PC-3 (cell line): ENCODE measurements at regions not wholly inside any gene's neighbourhood (a gene's known extent, or its start where the extent isn't known, plus 50 kb on each side); places are given as distances from the start of the nearest gene placed in this dataset.
A peak's percentile ranks its signal among the peaks of the same experiment; 100 is the strongest.
"Not testable (repeated sequence)": the region's sequence is repeated elsewhere in the genome, so short reads cannot be mapped to it uniquely, and the experiment has no call there.

Experiments used
- ATAC-seq: fragments of 200-7000 bp; cut with Tn5 transposase; 2 replicates; pipeline ENCODE4 v1.9.1; 2020; ENCODE audit warnings: mild to moderate bottlenecking, moderate library complexity
- BruUV-seq: library from RNA; stranded (reverse); fragments of 400-500 nt; replicated peaks from 2 replicates; lab custom pipeline; 2021; lab: Mats Ljungman, UMichigan
- CTCF ChIA-PET: fragments of 300-600 bp; sonication (Branson Sonifier 250); formaldehyde crosslinking; loops from one replicate; lab custom pipeline; 2022; ENCODE audit warnings: antibody characterized with exemption; lab: Charles Lee
- POLR2A ChIA-PET: fragments of 300-600 bp; sonication (Branson Sonifier 250); formaldehyde crosslinking; loops from one replicate; lab custom pipeline; 2022; ENCODE audit warnings: antibody characterized with exemption; ENCODE audit not compliant: unreplicated experiment; lab: Charles Lee
- DNase-seq: peaks from one replicate; pipeline ENCODE4 v3.0.0-alpha.2; 2015
- H2AFZ ChIP-seq: fragments of 300-600 bp; sonication (generic); 2 replicates; pipeline ENCODE4 v1.6.0; 2016; ENCODE audit warnings: antibody characterized with exemption, low read length
- H3F3A ChIP-seq: fragments of 300-600 bp; sonication (generic); one replicate; pipeline ENCODE4 v1.6.0; 2017; ENCODE audit warnings: antibody characterized with exemption, low read length, control low read depth, mild to moderate bottlenecking; ENCODE audit not compliant: unreplicated experiment
- H3K27ac ChIP-seq: fragments of 300-600 bp; sonication (generic); 2 replicates; pipeline ENCODE4 v1.5.1; 2016; ENCODE audit warnings: mild to moderate bottlenecking, low read length
- H3K27me3 ChIP-seq: fragments of 300-600 bp; sonication (generic); 2 replicates; pipeline ENCODE4 v1.6.1; 2016; ENCODE audit warnings: low read length, mixed read lengths
- H3K36me3 ChIP-seq: fragments of 300-600 bp; sonication (generic); 2 replicates; pipeline ENCODE4 v1.6.1; 2016; ENCODE audit warnings: low read depth, mixed run types, low read length, mixed read lengths
- H3K4me1 ChIP-seq: fragments of 300-600 bp; sonication (generic); 2 replicates; pipeline ENCODE4 v1.5.1; 2016; ENCODE audit warnings: low read length; ENCODE audit not compliant: insufficient read depth
- H3K4me2 ChIP-seq: fragments of 300-600 bp; sonication (generic); 2 replicates; pipeline ENCODE4 v1.6.0; 2016; ENCODE audit warnings: low read length
- H3K4me3 ChIP-seq: fragments of 300-600 bp; sonication (generic); 2 replicates; pipeline ENCODE4 v1.5.1; 2016; ENCODE audit warnings: mild to moderate bottlenecking, low read length, mixed read lengths
- H3K79me2 ChIP-seq: fragments of 300-600 bp; sonication (generic); 2 replicates; pipeline ENCODE4 v1.6.1; 2017; ENCODE audit warnings: low read length, mixed read lengths
- H3K9ac ChIP-seq: fragments of 300-600 bp; sonication (generic); 2 replicates; pipeline ENCODE4 v1.6.0; 2016; ENCODE audit warnings: mild to moderate bottlenecking, low read length
- H3K9me2 ChIP-seq: fragments of 300-600 bp; sonication (generic); replicated peaks from 2 replicates; pipeline ENCODE4 v1.6.1; 2016; ENCODE audit warnings: mixed run types, low read length, mixed read lengths
- H3K9me3 ChIP-seq: fragments of 300-600 bp; sonication (generic); 2 replicates; pipeline ENCODE4 v1.6.1; 2016; ENCODE audit warnings: low read length, mixed read lengths
- H4K20me1 ChIP-seq: fragments of 300-600 bp; sonication (generic); 2 replicates; pipeline ENCODE4 v1.6.1; 2016; ENCODE audit warnings: low read length, mixed read lengths
- CTCF ChIP-seq: fragments of 300-600 bp; sonication (generic); conservative IDR thresholded peaks from 2 replicates; pipeline ENCODE4 v1.5.1; 2017; ENCODE audit warnings: antibody characterized with exemption, low read depth, mild to moderate bottlenecking, low read length
- EZH2 ChIP-seq: fragments of 300-600 bp; sonication (generic); IDR thresholded peaks from one replicate; pipeline ENCODE4 v1.6.1; 2017; ENCODE audit warnings: antibody characterized with exemption, mild to moderate bottlenecking, low read length; ENCODE audit not compliant: unreplicated experiment
- EZH2phosphoT487 ChIP-seq: fragments of 300-600 bp; sonication (generic); IDR thresholded peaks from 2 replicates; pipeline ENCODE4 v1.6.1; 2018; ENCODE audit warnings: mild to moderate bottlenecking, antibody characterized with exemption, low read length, borderline replicate concordance
- intact Hi-C: fragments of 100-400 bp; cut with micrococcal nuclease; formaldehyde crosslinking; loops from 2 replicates; pipeline ENCODE4 v1.9.0; 2023

DNA sequence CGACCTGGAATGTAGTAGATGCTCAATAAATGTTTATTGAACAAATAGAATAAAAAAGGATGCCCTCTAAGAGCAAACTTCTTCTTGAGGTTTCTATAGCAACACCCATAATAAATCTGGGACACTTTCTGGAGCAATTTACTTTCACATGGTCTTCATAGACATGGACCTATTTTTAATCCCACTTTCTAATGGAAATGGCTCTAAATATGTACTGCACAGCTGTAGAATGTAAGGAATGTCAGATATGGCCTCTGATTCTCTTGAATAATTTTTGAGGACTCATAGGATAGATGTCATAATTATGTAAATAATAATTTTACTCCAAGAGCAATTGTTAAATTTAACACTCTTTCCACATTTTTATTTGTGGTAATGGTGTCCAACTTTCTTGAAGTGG is 133.5 kb upstream of the DAAM1 start:
- ATAC-seq, result no peak

GRCh38 chr14:59055439-59056045 is 132.9 kb upstream of the DAAM1 start:
- no peaks in the 10 kb centered on the region for H3K9me3 ChIP-seq
- H3K9ac ChIP-seq, result no peak overlapping the region
- no peak overlapping the region for H3K4me2 ChIP-seq
- no peaks in the 10 kb centered on the region for H3K36me3 ChIP-seq
- no peak overlapping the region for H3K27ac ChIP-seq
- no peaks in the 10 kb centered on the region for H3F3A ChIP-seq
- peak; percentile 99 for ATAC-seq
- CTCF ChIA-PET, result interaction anchor here (0.5 to 1.2 kb wide), 5 partner anchors 27 to 558 kb away, joined by 3 to 6 read pairs (median 4); no protein-coding TSS in a partner anchor
- H3K27me3 ChIP-seq, result peaks cover 20% of the 10 kb centered on the region
- TF ChIP-seq CTCF (peak; percentile 100), EZH2phosphoT487 (no peak), EZH2 (no peak)
- H3K9me2 ChIP-seq, result no peaks in the 10 kb centered on the region
- no peak overlapping the region for H2AFZ ChIP-seq
- no peaks in the 10 kb centered on the region for H3K4me1 ChIP-seq
- no peaks in the 10 kb centered on the region for H3K79me2 ChIP-seq
- no peaks in the 10 kb centered on the region for H4K20me1 ChIP-seq
- POLR2A ChIA-PET, result no interaction called here
- intact Hi-C loops, result loop anchor here (1.0 kb wide), 4 partner anchors 27 to 554 kb away; no protein-coding TSS in a partner anchor
- BruUV-seq, result no TSS peak
- peak; percentile 92 for DNase-seq
- H3K4me3 ChIP-seq, result no peak overlapping the region

More for the DNA sequence above, 133.5 kb upstream of the DAAM1 start:
- Histone ChIP-seq H3K27ac (no peak overlapping the region), H3K79me2 (no peaks in the 10 kb centered on the region), H3F3A (no peaks in the 10 kb centered on the region), H3K27me3 (peaks cover 25% of the 10 kb centered on the region), H3K36me3 (no peaks in the 10 kb centered on the region), H3K4me3 (no peak overlapping the region), H3K9me2 (no peaks in the 10 kb centered on the region), H3K9ac (no peak overlapping the region), H3K4me2 (no peak overlapping the region), H3K4me1 (no peaks in the 10 kb centered on the region), H2AFZ (no peak overlapping the region), H3K9me3 (no peaks in the 10 kb centered on the region), H4K20me1 (no peaks in the 10 kb centered on the region)
- POLR2A ChIA-PET, result no interaction called here
- BruUV-seq, result no TSS peak
- no peak for TF ChIP-seq EZH2phosphoT487
- no peak for TF ChIP-seq CTCF
- TF ChIP-seq EZH2, result no peak
- CTCF ChIA-PET, result interaction anchor here (0.5 to 1.2 kb wide), 5 partner anchors 27 to 558 kb away, joined by 3 to 6 read pairs (median 4); no protein-coding TSS in a partner anchor
- intact Hi-C loops, result loop anchor here (1.0 kb wide), 4 partner anchors 27 to 554 kb away; no protein-coding TSS in a partner anchor
- DNase-seq, result no peak

DNA sequence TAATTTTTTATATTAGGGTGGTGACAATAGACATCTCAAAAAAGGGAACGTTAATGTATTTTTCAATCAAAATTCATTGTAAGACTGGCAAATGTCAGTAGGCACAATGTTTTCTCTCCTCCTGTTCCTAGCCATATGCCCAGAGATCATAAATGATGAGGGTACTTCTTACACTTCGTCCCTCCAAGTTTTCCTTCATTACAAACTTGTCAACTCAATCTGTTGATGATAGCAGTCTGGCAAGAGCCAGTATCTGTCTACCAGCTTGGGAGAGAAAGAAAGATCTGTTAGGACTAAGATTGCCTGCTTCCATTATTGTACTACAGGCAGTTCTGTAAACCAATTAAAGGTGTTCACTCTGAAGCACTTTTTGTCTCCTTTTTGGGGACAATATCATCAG is 130.9 kb upstream of the DAAM1 start:
- H3K9me3 ChIP-seq, result no peaks in the 10 kb centered on the region
- intact Hi-C loops, result no loop called here
- TF ChIP-seq EZH2 (no peak), EZH2phosphoT487 (no peak), CTCF (no peak)

DNA sequence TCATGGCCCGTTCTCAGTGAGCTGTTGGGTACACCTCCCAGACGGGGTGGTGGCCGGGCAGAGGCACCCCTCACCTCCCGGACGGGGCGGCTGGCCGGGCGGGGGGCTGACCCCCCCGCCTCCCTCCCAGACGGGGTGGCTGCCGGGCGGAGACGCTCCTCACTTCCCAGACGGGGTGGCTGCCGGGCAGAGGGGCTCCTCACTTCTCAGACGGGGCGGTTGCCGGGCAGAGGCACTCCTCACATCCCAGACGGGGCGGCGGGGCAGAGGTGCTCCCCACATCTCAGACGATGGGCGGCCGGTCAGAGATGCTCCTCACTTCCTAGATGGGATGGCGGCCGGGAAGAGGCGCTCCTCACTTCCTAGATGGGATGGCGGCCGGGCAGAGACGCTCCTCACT is 129.7 kb upstream of the DAAM1 start:
- H3K4me3 ChIP-seq, H3K27me3 ChIP-seq, H2AFZ ChIP-seq, H3K27ac ChIP-seq, H3K9me3 ChIP-seq, BruUV-seq, H3K36me3 ChIP-seq, intact Hi-C loops, H3K79me2 ChIP-seq, DNase-seq, H3K9me2 ChIP-seq, H3K4me2 ChIP-seq, ATAC-seq, H3K4me1 ChIP-seq, H3K9ac ChIP-seq, POLR2A ChIA-PET, H3F3A ChIP-seq, H4K20me1 ChIP-seq, CTCF ChIA-PET: not testable (repeated sequence)

More for the DNA sequence above, 130.9 kb upstream of the DAAM1 start:
- no peaks in the 10 kb centered on the region for H3K79me2 ChIP-seq
- BruUV-seq, result no TSS peak
- no peak overlapping the region for H2AFZ ChIP-seq
- no peak for DNase-seq
- H3K9ac ChIP-seq, result no peak overlapping the region
- H3K27ac ChIP-seq, result no peak overlapping the region
- POLR2A ChIA-PET, result no interaction called here
- H3K27me3 ChIP-seq, result peaks cover 16% of the 10 kb centered on the region
- H3K9me2 ChIP-seq, result no peaks in the 10 kb centered on the region
- no peak overlapping the region for H3K4me3 ChIP-seq
- no peaks in the 10 kb centered on the region for H4K20me1 ChIP-seq
- no peaks in the 10 kb centered on the region for H3F3A ChIP-seq
- no peak overlapping the region for H3K4me2 ChIP-seq
- CTCF ChIA-PET, result no interaction called here
- H3K4me1 ChIP-seq, result no peaks in the 10 kb centered on the region
- ATAC-seq, result no peak
- no peaks in the 10 kb centered on the region for H3K36me3 ChIP-seq
